DND-41 (cell line): ENCODE measurements at regions not wholly inside any gene's neighbourhood (a gene's known extent, or its start where the extent isn't known, plus 50 kb on each side); places are given as distances from the start of the nearest gene placed in this dataset.

ENCODE experiments used
- CTCF ChIP-seq: IDR thresholded peaks from 2 replicates; pipeline ENCODE4 v1.5.1; 2012; ENCODE audit warnings: borderline replicate concordance, low read length, moderate library complexity, mild to moderate bottlenecking; ENCODE audit not compliant: poor library complexity, severe bottlenecking; ENCODE audit errors: extremely low read depth
- EZH2 ChIP-seq: IDR thresholded peaks from 3 replicates; pipeline ENCODE4 v1.6.1; 2012; ENCODE audit warnings: borderline replicate concordance, low read depth, mild to moderate bottlenecking, moderate library complexity, low read length, inconsistent platforms; ENCODE audit not compliant: severe bottlenecking

GRCh38 chr2:39929531-39929930 lies 150.5 kb upstream of the THUMPD2 start:
- no peak for TF ChIP-seq CTCF
- no peak for TF ChIP-seq EZH2
